HEK293T (cell line): ENCODE measurements at regions not wholly inside any gene's neighbourhood (a gene's known extent, or its start where the extent isn't known, plus 50 kb on each side); places are given as distances from the start of the nearest gene placed in this dataset.

Experiments
- BHLHE40 ChIP-seq: fragments of 450-650 bp; IDR thresholded peaks from 2 replicates; pipeline ENCODE4 v1.6.1; 2016; ENCODE audit warnings: mild to moderate bottlenecking, moderate library complexity, borderline replicate concordance
- CTBP1 ChIP-seq: fragments of 450-650 bp; IDR thresholded peaks from 2 replicates; pipeline ENCODE4 v1.6.1; 2016; ENCODE audit warnings: borderline replicate concordance
- ELF4 ChIP-seq: fragments of 450-650 bp; IDR thresholded peaks from 2 replicates; pipeline ENCODE4 v1.6.1; 2017; ENCODE audit warnings: antibody characterized with exemption
- FOXM1 ChIP-seq: fragments of 450-650 bp; IDR thresholded peaks from 2 replicates; pipeline ENCODE4 v1.6.1; 2017; ENCODE audit warnings: mild to moderate bottlenecking, borderline replicate concordance
- L3MBTL2 ChIP-seq: fragments of 450-650 bp; conservative IDR thresholded peaks from 2 replicates; pipeline ENCODE4 v1.6.1; 2016; ENCODE audit warnings: mild to moderate bottlenecking
- NFRKB ChIP-seq: fragments of 450-650 bp; IDR thresholded peaks from 2 replicates; pipeline ENCODE4 v1.6.1; 2016; ENCODE audit warnings: mild to moderate bottlenecking, moderate library complexity
- PKNOX1 ChIP-seq: fragments of 450-650 bp; IDR thresholded peaks from 2 replicates; pipeline ENCODE4 v1.6.1; 2016
- SP1 ChIP-seq: fragments of 450-650 bp; IDR thresholded peaks from 2 replicates; pipeline ENCODE4 v1.6.1; 2017
- SUZ12 ChIP-seq: fragments of 450-650 bp; IDR thresholded peaks from 2 replicates; pipeline ENCODE4 v1.6.1; 2016; ENCODE audit warnings: mild to moderate bottlenecking
- ZNF384 ChIP-seq: fragments of 450-650 bp; IDR thresholded peaks from 2 replicates; pipeline ENCODE4 v1.6.1; 2016

GRCh38 chr13:44667943-44668342, 91.8 kb upstream of the TSC22D1 start:
- TF ChIP-seq BHLHE40 (no peak), SUZ12 (no peak), SP1 (no peak), NFRKB (no peak), L3MBTL2 (no peak), ELF4 (no peak), ZNF384 (no peak), FOXM1 (no peak), PKNOX1 (no peak), CTBP1 (no peak)
